ENCODE measurements at regions not wholly inside any gene's neighbourhood (a gene's known extent, or its start where the extent isn't known, plus 50 kb on each side); places are given as distances from the start of the nearest gene placed in this dataset.

- H3K27ac ChIP-seq, result no peak overlapping the region
- DNase-seq, result no peak
- TF ChIP-seq POLR2A (IDR thresholded peaks at IDR 0.05) (no peak), CTCF (IDR thresholded peaks at IDR 0.05) (no peak)
- H3K27me3 ChIP-seq, result no peaks in the 10 kb centered on the region
- no peak overlapping the region for H3K4me3 ChIP-seq
- H3K4me1 ChIP-seq, result no peaks in the 10 kb centered on the region
- H3K9me3 ChIP-seq, result no peaks in the 10 kb centered on the region
- H3K36me3 ChIP-seq, result no peaks in the 10 kb centered on the region
Measured at GRCh38 chr18:61662726-61663125, 230.1 kb downstream of the RNF152 start.

- H3K27ac ChIP-seq, result no peak overlapping the region
- TF ChIP-seq POLR2A (IDR thresholded peaks at IDR 0.05) (no peak), CTCF (IDR thresholded peaks at IDR 0.05) (no peak)
- DNase-seq, result no peak
- no peaks in the 10 kb centered on the region for H3K27me3 ChIP-seq
- no peaks in the 10 kb centered on the region for H3K4me1 ChIP-seq
- no peak overlapping the region for H3K4me3 ChIP-seq
- H3K36me3 ChIP-seq, result no peaks in the 10 kb centered on the region
- no peaks in the 10 kb centered on the region for H3K9me3 ChIP-seq
Measured at GRCh38 chr18:61658431-61658830, 234.4 kb downstream of the RNF152 start.

- Histone ChIP-seq H3K27ac (no peak overlapping the region), H3K4me3 (no peak overlapping the region), H3K4me1 (no peaks in the 10 kb centered on the region), H3K27me3 (no peaks in the 10 kb centered on the region), H3K9me3 (no peaks in the 10 kb centered on the region), H3K36me3 (no peaks in the 10 kb centered on the region)
- TF ChIP-seq CTCF (IDR thresholded peaks at IDR 0.05), result no peak
- TF ChIP-seq POLR2A (IDR thresholded peaks at IDR 0.05), result no peak
- no peak for DNase-seq
Measured at GRCh38 chr18:61657066-61657732, 235.6 kb downstream of the RNF152 start.

GRCh38 chr18:61655630-61656029, 237.2 kb downstream of the RNF152 start:
- no peaks in the 10 kb centered on the region for H3K36me3 ChIP-seq
- H3K4me1 ChIP-seq, result peaks cover 0 to 5% (median 0%) of the 10 kb centered on the region in 4 donors
- H3K4me3 ChIP-seq, result no peak overlapping the region
- TF ChIP-seq POLR2A (IDR thresholded peaks at IDR 0.05) (no peak), CTCF (IDR thresholded peaks at IDR 0.05) (no peak)
- no peak overlapping the region for H3K27ac ChIP-seq
- no peaks in the 10 kb centered on the region for H3K27me3 ChIP-seq
- H3K9me3 ChIP-seq, result no peaks in the 10 kb centered on the region
- no peak for DNase-seq

GRCh38 chr18:61653823-61654551, 238.8 kb downstream of the RNF152 start:
- Histone ChIP-seq H3K9me3 (no peaks in the 10 kb centered on the region), H3K4me1 (peaks cover 0 to 12% (median 0%) of the 10 kb centered on the region in 4 donors), H3K4me3 (no peak overlapping the region), H3K27me3 (no peaks in the 10 kb centered on the region), H3K27ac (no peak overlapping the region), H3K36me3 (no peaks in the 10 kb centered on the region)
- DNase-seq, result no peak
- TF ChIP-seq CTCF (IDR thresholded peaks at IDR 0.05) (no peak), POLR2A (IDR thresholded peaks at IDR 0.05) (no peak)
